Heart left ventricle (tissue), 13 donors: ENCODE measurements at regions not wholly inside any gene's neighbourhood (a gene's known extent, or its start where the extent isn't known, plus 50 kb on each side); places are given as distances from the start of the nearest gene placed in this dataset.

Experiments
- CTCF ChIP-seq, 12 donors: fragments of 200-600 bp; sonication (generic) in 4 of 12; IDR thresholded peaks; one replicate each; pipeline versions ENCODE4 v1.5.0 to v1.8.0; 2018 to 2022; ENCODE audit warnings: antibody characterized with exemption in 12 of 12, mild to moderate bottlenecking in 5 of 12
- POLR2A ChIP-seq, 2 donors: fragments of 450-650 bp; IDR thresholded peaks; one replicate each; pipeline ENCODE4 v1.6.1; 2017; ENCODE audit warnings: antibody characterized with exemption in 2 of 2, mild to moderate bottlenecking in 2 of 2, moderate library complexity in 2 of 2
- donor health status: ischemic (EF 13 %, LVEDD 7.1; RV severe dilation, severe dysfunction).
- donor health status: DM: no; HTN: yes; CAD: no.
- donor health status: DM: no; HTN: no; CAD: no.
- donor health status: ischemic (EF 25% LVEDD 6.9; RV normal size, moderate dysfunction).
- donor health status: ischemic (EF 25% LVEDD 5.7; RV mildly dilated, moderate dysfunction).
- donor health status: ischemic (EF 35%, LVEDD 5.7; RV mildly dilated, moderate dysfunction).
- donor health status: nonischemic (EF 11% LVEDD 7.7; RV severe dilation, severe dysfunction).
- donor health status: DM: yes; HTN: yes; CAD: no.
- donor health status: PGD.
- donor health status: ischemic (EF 29% LVEDD 5.4; RV normal size, mild dysfunction).
- donor health status: nonischemic (EF 23%, LVEDD 6.1; RV moderate dilation, normal function).

GRCh38 chr9:135392511-135392910 lies 87.1 kb upstream of the PPP1R26 start:
- TF ChIP-seq POLR2A (IDR thresholded peaks at IDR 0.05) (no peak), CTCF (IDR thresholded peaks at IDR 0.05) (no peak)
